ENCODE measurements at regions not wholly inside any gene's neighbourhood (a gene's known extent, or its start where the extent isn't known, plus 50 kb on each side); places are given as distances from the start of the nearest gene placed in this dataset.
"Not testable (repeated sequence)": the region's sequence is repeated elsewhere in the genome, so short reads cannot be mapped to it uniquely, and the experiment has no call there.

- Histone ChIP-seq H4K20me1 (ENCODE audit: control insufficient read depth, insufficient read depth, low read depth, low read length) (no peaks in the 10 kb centered on the region), H3K4me3 (ENCODE audit: low read length) (no peak overlapping the region), H3K9me3 (ENCODE audit: control insufficient read depth, insufficient read depth, low read length) (no peaks in the 10 kb centered on the region), H3K79me2 (ENCODE audit: control insufficient read depth, low read length) (no peaks in the 10 kb centered on the region), H3K36me3 (ENCODE audit: control insufficient read depth, low read length) (no peaks in the 10 kb centered on the region), H3K27me3 (ENCODE audit: control insufficient read depth, low read length) (no peaks in the 10 kb centered on the region), H3K4me1 (ENCODE audit: control insufficient read depth, low read length) (no peaks in the 10 kb centered on the region), H3K9me2 (replicated peaks; ENCODE audit: control insufficient read depth, low read length) (no peaks in the 10 kb centered on the region), H3K4me2 (ENCODE audit: low read length) (no peak overlapping the region), H3K27ac (ENCODE audit: low read depth, low read length) (no peak overlapping the region), H3F3A (ENCODE audit: control insufficient read depth, insufficient read depth) (no peaks in the 10 kb centered on the region)
- no peak for TF ChIP-seq CTCF (IDR thresholded peaks at IDR 0.05; ENCODE audit: low read depth, low read length, poor library complexity, severe bottlenecking)
These were observed 299.9 kb downstream of the PPP4R3C start for GRCh38 chrX:27163236-27163635.

- H3K79me2 ChIP-seq (ENCODE audit: control insufficient read depth, low read length) = no peaks in the 10 kb centered on the region
- H3K9me2 ChIP-seq (replicated peaks; ENCODE audit: control insufficient read depth, low read length) = no peaks in the 10 kb centered on the region
- TF ChIP-seq EZH2phosphoT487 (IDR thresholded peaks at IDR 0.05; ENCODE audit: borderline replicate concordance, low read length) = no peak
- TF ChIP-seq CTCF (IDR thresholded peaks at IDR 0.05; ENCODE audit: low read depth, low read length, poor library complexity, severe bottlenecking) = no peak
- H3F3A ChIP-seq (ENCODE audit: control insufficient read depth, insufficient read depth) = no peaks in the 10 kb centered on the region
- no peaks in the 10 kb centered on the region for H3K27me3 ChIP-seq (ENCODE audit: control insufficient read depth, low read length)
- no peaks in the 10 kb centered on the region for H3K9me3 ChIP-seq (ENCODE audit: control insufficient read depth, insufficient read depth, low read length)
- no peak overlapping the region for H3K4me3 ChIP-seq (ENCODE audit: low read length)
- no peak overlapping the region for H3K4me2 ChIP-seq (ENCODE audit: low read length)
- no peaks in the 10 kb centered on the region for H3K4me1 ChIP-seq (ENCODE audit: control insufficient read depth, low read length)
- no peaks in the 10 kb centered on the region for H4K20me1 ChIP-seq (ENCODE audit: control insufficient read depth, insufficient read depth, low read depth, low read length)
- no peaks in the 10 kb centered on the region for H3K36me3 ChIP-seq (ENCODE audit: control insufficient read depth, low read length)
- no peak overlapping the region for H3K27ac ChIP-seq (ENCODE audit: low read depth, low read length)
These were observed 300.6 kb downstream of the PPP4R3C start for GRCh38 chrX:27162496-27162895.

GRCh38 chrX:27156921-27157320, 306.2 kb downstream of the PPP4R3C start:
- not testable (repeated sequence) for H3K4me2 ChIP-seq (ENCODE audit: low read length); H3K4me3 ChIP-seq (ENCODE audit: low read length); H3F3A ChIP-seq (ENCODE audit: control insufficient read depth, insufficient read depth); H3K27me3 ChIP-seq (ENCODE audit: control insufficient read depth, low read length); H3K27ac ChIP-seq (ENCODE audit: low read depth, low read length); H3K79me2 ChIP-seq (ENCODE audit: control insufficient read depth, low read length); H4K20me1 ChIP-seq (ENCODE audit: control insufficient read depth, insufficient read depth, low read depth, low read length); H3K9me2 ChIP-seq (replicated peaks; ENCODE audit: control insufficient read depth, low read length); H3K36me3 ChIP-seq (ENCODE audit: control insufficient read depth, low read length); H3K9me3 ChIP-seq (ENCODE audit: control insufficient read depth, insufficient read depth, low read length); H3K4me1 ChIP-seq (ENCODE audit: control insufficient read depth, low read length)

GRCh38 chrX:27136325-27136724, 326.8 kb downstream of the PPP4R3C start:
- no peak overlapping the region for H3K27ac ChIP-seq (ENCODE audit: low read depth, low read length)
- TF ChIP-seq CTCF (IDR thresholded peaks at IDR 0.05; ENCODE audit: low read depth, low read length, poor library complexity, severe bottlenecking) (no peak), EZH2phosphoT487 (IDR thresholded peaks at IDR 0.05; ENCODE audit: borderline replicate concordance, low read length) (no peak)
- no peaks in the 10 kb centered on the region for H3F3A ChIP-seq (ENCODE audit: control insufficient read depth, insufficient read depth)
- no peak overlapping the region for H3K4me2 ChIP-seq (ENCODE audit: low read length)
- H3K9me2 ChIP-seq (replicated peaks; ENCODE audit: control insufficient read depth, low read length) = no peaks in the 10 kb centered on the region
- H3K27me3 ChIP-seq (ENCODE audit: control insufficient read depth, low read length) = no peaks in the 10 kb centered on the region
- no peak overlapping the region for H3K4me3 ChIP-seq (ENCODE audit: low read length)
- H4K20me1 ChIP-seq (ENCODE audit: control insufficient read depth, insufficient read depth, low read depth, low read length) = no peaks in the 10 kb centered on the region
- H3K9me3 ChIP-seq (ENCODE audit: control insufficient read depth, insufficient read depth, low read length) = no peaks in the 10 kb centered on the region
- no peaks in the 10 kb centered on the region for H3K36me3 ChIP-seq (ENCODE audit: control insufficient read depth, low read length)
- no peaks in the 10 kb centered on the region for H3K4me1 ChIP-seq (ENCODE audit: control insufficient read depth, low read length)
- no peaks in the 10 kb centered on the region for H3K79me2 ChIP-seq (ENCODE audit: control insufficient read depth, low read length)
